ENCODE measurements at regions not wholly inside any gene's neighbourhood (a gene's known extent, or its start where the extent isn't known, plus 50 kb on each side); places are given as distances from the start of the nearest gene placed in this dataset.
"Not testable (repeated sequence)": the region's sequence is repeated elsewhere in the genome, so short reads cannot be mapped to it uniquely, and the experiment has no call there.

- BruUV-seq (replicated peaks): no TSS peak
- no peak overlapping the region for H2AFZ ChIP-seq (ENCODE audit: low read length)
Observed at GRCh38 chr9:85298499-85298898, 443.3 kb downstream of the AGTPBP1 start.

GRCh38 chr9:85295244-85295643 is 446.5 kb downstream of the AGTPBP1 start:
- POLR2A ChIA-PET (ENCODE audit: unreplicated experiment); H3K4me2 ChIP-seq (ENCODE audit: low read length); H3K9ac ChIP-seq (ENCODE audit: low read length); H3K9me3 ChIP-seq (ENCODE audit: low read length); intact Hi-C loops (cut with micrococcal nuclease); DNase-seq; BruUV-seq (replicated peaks); H3K9me2 ChIP-seq (replicated peaks; ENCODE audit: low read length); H3K79me2 ChIP-seq (ENCODE audit: low read length); H2AFZ ChIP-seq (ENCODE audit: low read length); CTCF ChIA-PET; H3K27ac ChIP-seq (ENCODE audit: low read length); H3K27me3 ChIP-seq (ENCODE audit: low read length); H4K20me1 ChIP-seq (ENCODE audit: low read length); ATAC-seq; H3K36me3 ChIP-seq (ENCODE audit: low read depth, low read length); H3K4me1 ChIP-seq (ENCODE audit: insufficient read depth, low read length); H3K4me3 ChIP-seq (ENCODE audit: low read length); H3F3A ChIP-seq (ENCODE audit: low read length, unreplicated experiment): not testable (repeated sequence)

More at GRCh38 chr9:85298499-85298898, 443.3 kb downstream of the AGTPBP1 start:
- no peaks in the 10 kb centered on the region for H3K4me1 ChIP-seq (ENCODE audit: insufficient read depth, low read length)
- H3K9me3 ChIP-seq (ENCODE audit: low read length): no peaks in the 10 kb centered on the region
- DNase-seq (no peak), ATAC-seq (no peak)
- H3K4me3 ChIP-seq (ENCODE audit: low read length): no peak overlapping the region
- no peaks in the 10 kb centered on the region for H3K9me2 ChIP-seq (replicated peaks; ENCODE audit: low read length)
- no peak for TF ChIP-seq CTCF (conservative IDR thresholded peaks at IDR 0.05; ENCODE audit: low read depth, low read length)
- no peak for TF ChIP-seq EZH2phosphoT487 (IDR thresholded peaks at IDR 0.05; ENCODE audit: borderline replicate concordance, low read length)
- TF ChIP-seq EZH2 (IDR thresholded peaks at IDR 0.05; ENCODE audit: low read length, unreplicated experiment): no peak
- intact Hi-C loops (cut with micrococcal nuclease): no loop called here
- H3F3A ChIP-seq (ENCODE audit: low read length, unreplicated experiment): no peaks in the 10 kb centered on the region
- no peaks in the 10 kb centered on the region for H3K27me3 ChIP-seq (ENCODE audit: low read length)
- no peaks in the 10 kb centered on the region for H3K36me3 ChIP-seq (ENCODE audit: low read depth, low read length)
- ChIA-PET POLR2A (ENCODE audit: unreplicated experiment) (no interaction called here), CTCF (no interaction called here)
- H3K27ac ChIP-seq (ENCODE audit: low read length): no peak overlapping the region
- H3K79me2 ChIP-seq (ENCODE audit: low read length): no peaks in the 10 kb centered on the region
- H3K9ac ChIP-seq (ENCODE audit: low read length): no peak overlapping the region
- H3K4me2 ChIP-seq (ENCODE audit: low read length): no peak overlapping the region
- H4K20me1 ChIP-seq (ENCODE audit: low read length): no peaks in the 10 kb centered on the region

GRCh38 chr9:85292261-85292660 is 449.5 kb downstream of the AGTPBP1 start:
- Histone ChIP-seq H3K9ac (ENCODE audit: low read length) (no peak overlapping the region), H2AFZ (ENCODE audit: low read length) (no peak overlapping the region), H3K4me3 (ENCODE audit: low read length) (no peak overlapping the region), H3K79me2 (ENCODE audit: low read length) (no peaks in the 10 kb centered on the region), H3K9me2 (replicated peaks; ENCODE audit: low read length) (no peaks in the 10 kb centered on the region), H3K9me3 (ENCODE audit: low read length) (no peaks in the 10 kb centered on the region), H3K36me3 (ENCODE audit: low read depth, low read length) (no peaks in the 10 kb centered on the region), H4K20me1 (ENCODE audit: low read length) (no peaks in the 10 kb centered on the region), H3F3A (ENCODE audit: low read length, unreplicated experiment) (no peaks in the 10 kb centered on the region), H3K4me2 (ENCODE audit: low read length) (no peak overlapping the region), H3K27ac (ENCODE audit: low read length) (no peak overlapping the region), H3K27me3 (ENCODE audit: low read length) (no peaks in the 10 kb centered on the region), H3K4me1 (ENCODE audit: insufficient read depth, low read length) (no peaks in the 10 kb centered on the region)
- TF ChIP-seq CTCF (conservative IDR thresholded peaks at IDR 0.05; ENCODE audit: low read depth, low read length) (no peak), EZH2phosphoT487 (IDR thresholded peaks at IDR 0.05; ENCODE audit: borderline replicate concordance, low read length) (no peak), EZH2 (IDR thresholded peaks at IDR 0.05; ENCODE audit: low read length, unreplicated experiment) (no peak)
- BruUV-seq (replicated peaks): no TSS peak
- intact Hi-C loops (cut with micrococcal nuclease): no loop called here
- ChIA-PET CTCF (no interaction called here), POLR2A (ENCODE audit: unreplicated experiment) (no interaction called here)
- ATAC-seq: no peak
- DNase-seq: no peak

Measured in PC-3 (cell line).